ENCODE measurements at regions not wholly inside any gene's neighbourhood (a gene's known extent, or its start where the extent isn't known, plus 50 kb on each side); places are given as distances from the start of the nearest gene placed in this dataset.

- TF ChIP-seq FOXK2 (IDR thresholded peaks at IDR 0.05) (no peak), HDGF (IDR thresholded peaks at IDR 0.05; ENCODE audit: borderline replicate concordance) (no peak), PKNOX1 (IDR thresholded peaks at IDR 0.05) (no peak)
Observed at GRCh38 chr4:79497001-79497400, 89.0 kb upstream of the GK2 start.

All from HEK293T (cell line).